ENCODE measurements at regions not wholly inside any gene's neighbourhood (a gene's known extent, or its start where the extent isn't known, plus 50 kb on each side); places are given as distances from the start of the nearest gene placed in this dataset.
A peak's percentile ranks its signal among the peaks of the same experiment; 100 is the strongest.
"Not testable (repeated sequence)": the region's sequence is repeated elsewhere in the genome, so short reads cannot be mapped to it uniquely, and the experiment has no call there.

DNA sequence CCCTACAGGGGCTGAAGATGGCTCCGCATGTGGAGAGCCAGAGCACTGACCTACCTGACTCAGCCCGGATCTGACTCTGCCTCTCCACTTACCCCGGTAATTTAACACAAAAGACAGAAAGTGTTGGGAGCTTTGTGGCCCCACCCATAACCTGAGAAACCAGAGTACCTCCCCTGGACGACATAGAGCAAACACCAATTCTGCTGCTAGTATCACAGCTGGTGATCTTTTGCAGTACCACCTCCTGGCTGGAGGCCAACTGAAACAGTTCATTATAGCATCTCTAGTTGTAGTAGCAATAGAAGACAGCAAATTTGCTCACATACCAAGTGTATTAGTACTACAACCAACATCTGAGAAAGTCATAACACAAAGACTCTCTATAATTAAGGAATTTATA, 443.9 kb downstream of the KLHL4 start:
- peak; percentile 11 for DNase-seq

DNA sequence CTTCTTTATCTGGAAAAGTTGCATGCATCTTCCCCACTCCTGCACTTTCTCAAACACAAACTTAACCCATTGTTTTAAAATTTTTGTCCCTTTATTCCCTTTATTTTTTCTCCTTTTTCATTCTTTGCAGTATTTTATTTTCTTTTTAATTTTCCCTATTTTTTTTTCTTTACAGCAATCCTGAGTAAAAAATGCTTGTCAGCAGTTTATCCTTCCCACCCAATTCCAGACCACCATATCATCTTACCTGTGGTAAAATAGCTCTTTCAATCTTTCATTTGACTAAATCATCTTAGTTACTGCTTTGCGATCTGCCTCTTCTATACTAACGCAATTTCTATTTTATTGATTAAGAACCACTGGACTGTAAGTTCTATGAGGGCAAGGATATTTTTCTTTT, 450.5 kb downstream of the KLHL4 start:
- DNase-seq = no peak

DNA sequence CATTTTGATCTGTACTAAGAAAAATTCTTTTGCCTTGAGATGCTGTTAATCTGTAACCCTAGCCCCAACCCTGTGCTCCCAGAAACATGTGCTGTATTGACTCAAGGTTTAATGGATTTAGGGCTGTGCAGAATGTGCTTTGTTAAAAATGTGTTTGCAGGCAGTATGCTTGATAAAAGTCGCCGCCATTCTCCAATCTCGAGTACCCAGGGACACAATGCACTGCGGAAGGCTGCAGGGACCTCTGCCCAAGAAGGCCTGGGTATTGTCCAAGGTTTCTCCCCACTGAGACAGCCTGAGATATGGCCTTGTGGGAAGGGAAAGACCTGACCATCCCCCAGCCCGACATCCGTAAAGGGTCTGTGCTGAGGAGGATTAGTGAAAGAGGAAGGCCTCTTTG, 454.5 kb downstream of the KLHL4 start:
- DNase-seq = not testable (repeated sequence)

DNA sequence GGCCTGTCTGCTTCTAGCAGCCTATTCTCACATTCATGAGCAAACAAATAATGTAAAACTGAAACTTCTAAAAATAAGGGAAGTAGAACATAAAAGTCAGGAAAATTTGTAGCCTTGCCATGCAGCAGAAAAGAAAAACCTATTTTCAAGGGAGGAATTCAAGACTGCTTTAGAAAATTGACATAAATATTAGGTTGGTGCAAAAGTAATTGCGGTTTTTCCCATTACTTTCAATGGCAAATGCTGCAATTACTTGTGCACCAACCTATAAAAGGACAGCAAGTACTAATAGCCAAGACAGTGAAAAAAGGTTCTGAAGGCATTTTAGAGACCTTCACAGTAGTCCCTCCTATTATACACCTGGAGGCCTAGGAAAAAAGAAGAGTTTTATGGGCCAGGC, 457.8 kb downstream of the KLHL4 start:
- no peak for DNase-seq

DNA sequence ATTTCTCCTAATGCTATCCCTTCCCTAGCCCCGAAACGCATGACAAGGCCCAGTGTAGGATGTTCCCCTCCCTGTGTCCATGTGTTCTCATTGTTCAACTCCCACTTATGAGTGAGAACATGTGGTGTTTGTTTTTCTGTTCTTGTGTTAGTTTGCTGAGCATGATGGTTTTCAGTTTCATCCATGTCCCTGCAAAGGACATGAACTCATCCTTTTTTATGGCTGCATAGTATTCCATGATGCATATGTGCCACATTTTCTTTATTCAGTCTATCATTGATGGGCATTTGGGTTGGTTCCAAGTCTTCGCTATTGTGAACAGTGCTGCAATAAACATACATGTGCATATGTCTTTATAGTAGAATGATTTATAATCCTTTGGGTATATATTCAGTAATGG, 490.3 kb downstream of the KLHL4 start:
- DNase-seq = not testable (repeated sequence)

DNA sequence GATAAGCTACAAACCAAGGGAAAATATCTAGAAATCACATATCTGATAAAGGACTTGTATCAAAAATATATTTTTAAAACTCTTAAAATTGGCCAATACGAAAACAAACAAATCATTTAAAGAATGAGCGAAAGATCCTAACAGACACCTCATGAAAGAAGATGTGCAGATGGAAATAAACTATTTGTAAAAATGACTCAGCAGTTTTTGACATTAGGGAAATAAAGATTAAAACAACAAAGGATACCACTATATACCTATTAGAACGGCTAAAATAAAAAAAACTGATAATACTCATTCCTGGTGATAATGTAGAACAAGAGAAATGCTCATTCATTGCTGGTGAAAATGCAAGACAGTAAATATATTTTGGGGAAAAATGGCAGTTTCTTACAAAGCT, 506.4 kb downstream of the KLHL4 start:
- DNase-seq = no peak

DNA sequence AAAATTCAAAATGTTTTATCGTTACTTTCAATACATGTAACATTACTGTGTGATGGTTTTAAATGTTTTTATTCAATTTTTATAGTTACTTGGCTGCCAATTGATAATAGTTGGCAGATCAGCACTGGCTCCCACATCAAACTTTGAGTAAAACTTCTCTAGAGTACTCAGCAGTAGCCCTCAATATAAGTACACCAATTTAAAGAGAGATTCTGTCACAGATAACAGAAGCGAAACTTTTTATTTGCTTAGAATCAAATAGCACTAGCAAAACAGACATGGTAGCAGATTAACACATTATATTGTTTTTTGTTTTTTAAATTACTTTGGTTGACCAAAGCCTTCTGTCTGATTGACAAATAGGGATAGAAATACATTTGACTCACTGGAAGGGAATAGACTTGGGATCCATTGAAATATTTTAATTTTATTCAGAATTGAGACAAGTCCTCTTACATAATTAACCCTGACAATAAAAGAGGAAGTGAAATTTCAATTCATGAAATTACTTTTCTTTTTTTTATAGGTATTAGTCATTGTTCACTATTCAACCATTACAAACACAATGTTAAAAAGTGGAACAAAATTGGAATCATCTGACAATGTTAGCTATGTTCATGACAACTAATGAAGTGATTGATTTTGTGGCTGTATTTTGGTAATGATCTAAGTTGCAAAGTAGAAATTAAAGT, 554.9 kb downstream of the KLHL4 start:
- no peak for DNase-seq

DNA sequence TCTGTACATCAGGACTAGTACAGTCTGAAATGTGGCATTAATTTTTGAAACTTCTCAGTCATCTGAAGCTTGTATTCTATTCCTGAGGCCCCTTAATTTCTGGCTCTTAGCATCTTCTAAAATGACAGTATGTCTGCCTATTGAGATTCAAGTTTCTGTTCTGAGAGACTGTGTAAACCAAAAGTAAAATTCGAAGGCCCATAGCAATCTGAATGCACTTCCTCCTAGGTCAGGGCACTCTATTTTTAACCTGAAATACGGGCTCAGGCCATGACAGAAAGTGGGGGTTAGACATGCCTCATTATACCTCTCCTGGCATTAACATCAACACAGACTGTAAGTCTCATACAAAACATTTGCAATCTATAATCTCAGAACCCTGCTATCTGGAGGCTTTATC, 584.4 kb downstream of the KLHL4 start:
- DNase-seq = no peak

DNA sequence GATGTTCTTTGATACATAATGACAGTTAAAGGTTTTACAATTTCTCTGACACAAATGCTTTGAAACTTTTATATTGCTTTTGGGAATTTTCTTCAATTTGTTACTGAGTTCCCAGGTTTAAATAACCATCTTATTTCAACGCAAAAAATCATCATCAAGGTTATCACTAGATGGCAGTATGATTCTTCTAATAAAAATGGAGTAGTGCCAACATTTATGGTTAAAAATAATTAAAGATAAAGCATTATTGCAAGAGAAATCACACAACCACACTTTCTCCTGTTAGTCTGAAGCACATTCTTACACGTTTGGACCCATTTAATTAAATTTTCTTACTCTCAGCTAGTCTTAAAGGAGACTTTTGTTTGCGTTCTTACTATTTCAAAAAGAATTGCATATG, 611.3 kb upstream of the CPXCR1 start:
- DNase-seq = no peak

DNA sequence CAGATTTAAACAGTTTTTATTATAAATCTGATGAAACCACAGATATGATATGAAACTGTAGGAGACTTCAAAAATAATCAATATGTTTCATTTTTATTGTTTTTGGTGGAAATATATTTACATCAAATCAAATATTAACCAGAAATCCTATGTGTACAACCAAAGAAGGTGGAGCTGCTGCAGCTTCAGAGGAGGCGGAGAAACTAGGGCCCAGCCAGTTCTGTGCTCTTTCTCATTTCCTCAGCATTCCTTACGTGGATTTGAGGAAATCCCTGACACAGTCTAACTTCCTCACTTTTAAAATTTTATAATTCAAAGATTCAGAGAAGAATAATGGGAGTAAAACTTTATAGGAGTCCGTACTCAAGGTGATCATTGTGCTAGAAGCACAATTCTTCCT, 610.7 kb upstream of the CPXCR1 start:
- no peak for DNase-seq

DNA sequence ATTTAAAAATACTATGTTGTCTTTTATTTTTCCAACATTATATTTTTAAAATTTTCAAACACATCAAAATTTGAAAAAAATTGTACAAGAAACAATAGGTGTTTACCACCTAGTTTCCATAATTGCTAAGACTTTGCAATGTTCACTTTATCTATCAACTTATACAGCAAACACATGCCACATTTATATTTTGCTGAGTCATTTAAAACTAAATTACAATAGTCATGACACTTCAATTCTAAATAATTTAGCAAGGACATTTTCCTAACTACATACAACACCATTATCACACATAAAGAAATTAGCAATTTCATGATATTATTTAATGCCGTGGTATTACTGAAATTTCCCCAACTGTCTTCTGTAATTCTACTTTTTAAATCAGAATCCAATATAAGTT, 600.4 kb upstream of the CPXCR1 start:
- DNase-seq = no peak

DNA sequence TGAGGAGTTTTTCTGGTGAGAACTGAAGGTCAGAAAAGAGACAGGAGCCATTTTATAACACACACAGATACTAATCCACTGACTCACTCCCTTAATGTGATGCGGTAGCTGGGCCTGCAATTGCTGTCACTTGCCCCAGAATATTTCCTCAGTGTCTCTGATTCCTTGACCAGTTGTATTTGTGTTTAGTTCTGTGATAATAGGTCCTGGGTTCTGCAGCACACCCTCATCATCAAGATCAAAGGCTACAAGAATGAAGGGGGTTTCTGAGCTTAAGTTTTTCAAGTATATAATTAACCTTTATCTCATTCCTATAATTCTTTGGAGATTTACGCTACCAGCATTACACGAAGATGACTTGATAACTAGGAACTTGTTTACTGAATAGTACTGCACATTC, 576.5 kb upstream of the CPXCR1 start:
- no peak for DNase-seq

DNA sequence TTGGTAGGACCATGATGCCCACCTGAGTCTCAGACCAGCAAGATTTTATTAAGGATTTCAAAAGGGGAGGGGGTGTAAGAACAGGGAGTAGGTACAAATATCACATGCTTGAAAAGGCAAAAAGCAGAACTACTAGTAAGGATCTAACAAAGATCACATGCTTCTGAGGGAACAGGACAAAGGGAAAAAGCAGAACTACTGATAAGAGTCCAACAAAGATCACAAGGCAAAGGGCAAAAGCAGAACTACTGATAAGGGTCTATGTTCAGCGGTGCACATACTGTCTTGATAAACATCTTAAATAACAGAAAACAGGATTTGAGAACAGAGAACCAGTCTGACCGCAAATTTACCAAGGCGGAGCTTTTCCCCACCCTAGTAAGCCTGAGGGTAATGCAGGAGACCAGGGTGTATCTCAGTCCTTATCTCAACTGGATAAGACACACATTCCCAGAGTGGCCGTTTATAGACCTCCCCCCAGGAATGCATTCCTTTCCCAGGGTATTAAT, 573.0 kb upstream of the CPXCR1 start:
- not testable (repeated sequence) for DNase-seq

DNA sequence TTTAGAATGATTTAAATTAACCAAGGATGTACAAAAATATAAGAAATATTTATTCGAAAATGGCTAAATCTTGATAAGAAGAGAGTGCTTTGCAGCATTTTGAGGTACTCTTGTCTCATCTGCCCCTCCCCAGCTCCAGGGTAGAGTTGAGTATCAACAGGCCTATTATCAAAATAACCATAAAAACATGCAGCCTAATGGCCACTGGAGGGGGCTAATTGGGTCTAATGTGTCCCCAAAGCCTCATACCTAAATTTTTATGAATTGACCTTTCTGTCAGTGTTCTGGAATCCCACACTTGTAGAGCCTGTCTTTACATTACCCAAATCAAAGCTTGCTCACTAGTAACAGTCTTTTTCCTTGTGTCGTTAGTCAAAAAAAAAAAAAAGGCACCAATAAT, 544.9 kb upstream of the CPXCR1 start:
- DNase-seq = no peak

DNA sequence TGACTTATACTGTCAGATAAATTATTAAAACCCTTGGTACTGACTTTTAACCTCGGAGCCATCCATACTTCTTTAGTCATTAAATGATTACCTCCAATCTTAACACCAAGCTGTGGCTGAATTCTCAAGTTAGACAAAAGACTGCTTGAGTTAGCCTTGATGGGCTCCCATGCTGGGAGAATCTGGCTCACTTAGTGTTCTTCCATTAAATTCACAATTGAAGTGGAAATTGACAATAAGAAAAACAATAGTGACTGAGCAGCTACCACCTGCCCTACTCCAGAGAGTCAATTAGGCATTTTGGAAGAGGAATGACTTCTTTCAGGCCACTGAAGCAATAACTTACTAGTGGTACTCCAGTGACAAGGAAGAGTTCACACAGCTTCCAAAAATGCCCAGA, 503.0 kb upstream of the CPXCR1 start:
- DNase-seq = no peak

DNA sequence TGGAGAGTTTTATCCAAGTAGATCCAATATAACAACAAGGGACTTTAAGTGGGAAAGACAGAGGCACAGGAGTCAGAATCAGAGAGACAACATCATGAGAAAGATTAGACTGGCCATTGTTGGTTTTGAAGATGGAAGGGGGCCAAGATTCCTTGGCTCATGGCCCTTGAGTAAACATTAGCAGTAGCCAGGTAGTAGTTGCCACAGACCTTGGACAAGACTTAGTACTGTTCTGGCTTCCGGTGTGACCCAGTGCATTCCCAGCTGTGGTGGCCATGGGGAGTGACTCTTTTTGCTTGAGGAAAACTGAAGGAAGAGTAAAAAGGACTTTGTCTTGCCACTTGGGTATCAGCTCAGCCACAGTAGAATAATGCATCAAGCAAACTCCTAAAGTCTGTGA, 462.2 kb upstream of the CPXCR1 start:
- no peak for DNase-seq

DNA sequence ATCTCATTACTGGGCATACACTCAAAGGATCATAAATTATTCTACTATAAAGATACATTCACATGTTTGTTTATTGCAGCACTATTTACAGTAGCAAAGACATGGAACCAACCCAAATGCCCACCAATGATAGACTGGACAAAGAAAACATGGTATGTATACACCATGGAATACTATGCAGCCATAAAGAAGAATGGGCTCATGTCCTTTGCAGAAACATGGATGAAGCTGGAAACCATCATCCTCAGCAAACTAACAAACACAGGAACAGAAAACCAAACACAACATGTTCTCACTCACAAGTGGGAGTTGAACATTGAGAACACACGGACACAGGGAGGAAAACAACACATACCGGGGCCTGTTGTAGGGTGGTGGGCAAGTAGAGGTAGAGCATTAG, 433.1 kb upstream of the CPXCR1 start:
- not testable (repeated sequence) for DNase-seq

DNA sequence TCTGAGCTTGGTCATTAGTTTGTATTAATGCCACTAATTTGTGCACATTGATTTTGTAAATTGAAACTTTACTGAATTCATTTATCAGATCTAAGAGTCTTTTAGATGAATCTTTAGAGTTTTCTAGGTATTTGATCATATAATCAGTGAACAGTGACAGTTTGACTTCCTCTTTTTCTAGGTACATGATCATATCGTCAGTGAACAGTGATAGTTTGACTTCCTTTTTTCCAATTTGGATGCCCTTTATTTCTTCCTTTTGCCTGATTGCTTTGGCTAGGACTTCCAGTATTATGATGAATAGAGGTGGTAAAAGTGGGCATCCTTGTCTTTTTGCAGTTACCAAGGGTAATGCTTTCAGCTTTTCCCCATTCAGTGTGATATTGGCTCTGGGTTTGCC, 421.4 kb upstream of the CPXCR1 start:
- no peak for DNase-seq

DNA sequence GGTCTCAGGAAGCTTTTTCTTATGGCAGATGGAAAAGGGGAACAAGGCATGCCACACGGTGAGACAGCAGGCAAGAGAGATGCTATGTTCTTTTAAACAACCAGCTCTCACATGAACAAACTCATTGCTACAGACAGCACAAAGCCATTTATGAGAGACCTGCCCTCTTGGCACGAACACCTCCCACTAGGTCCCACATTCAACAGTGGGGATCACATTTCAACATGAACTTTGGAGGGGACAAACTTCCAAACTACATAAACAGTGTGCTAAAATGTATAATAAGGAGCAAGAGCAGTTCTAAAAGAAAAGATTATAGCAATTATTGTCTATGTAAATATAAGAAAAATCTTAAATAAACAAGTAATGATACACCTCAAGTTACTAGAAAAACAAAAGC, 391.8 kb upstream of the CPXCR1 start:
- DNase-seq = no peak

DNA sequence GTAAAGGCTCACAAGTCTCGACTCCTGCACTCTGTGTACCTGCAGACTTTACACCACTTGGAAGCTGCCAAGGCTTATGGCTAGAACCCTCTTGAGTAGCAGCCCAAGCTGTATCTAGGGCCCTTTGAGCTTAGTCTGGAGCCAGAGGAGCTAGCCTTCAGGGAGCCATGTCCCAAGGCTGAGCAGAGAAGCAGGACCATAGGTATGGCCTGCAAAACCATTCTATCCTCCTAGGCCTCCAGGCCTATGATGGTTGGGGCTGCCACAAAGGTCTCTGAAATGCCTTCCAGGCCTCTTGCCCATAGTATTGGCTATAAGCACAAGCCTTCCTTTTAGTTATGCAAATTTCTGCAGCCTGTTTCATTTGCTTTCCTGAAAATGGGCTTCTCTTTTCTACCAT, 380.7 kb upstream of the CPXCR1 start:
- no peak for DNase-seq

DNA sequence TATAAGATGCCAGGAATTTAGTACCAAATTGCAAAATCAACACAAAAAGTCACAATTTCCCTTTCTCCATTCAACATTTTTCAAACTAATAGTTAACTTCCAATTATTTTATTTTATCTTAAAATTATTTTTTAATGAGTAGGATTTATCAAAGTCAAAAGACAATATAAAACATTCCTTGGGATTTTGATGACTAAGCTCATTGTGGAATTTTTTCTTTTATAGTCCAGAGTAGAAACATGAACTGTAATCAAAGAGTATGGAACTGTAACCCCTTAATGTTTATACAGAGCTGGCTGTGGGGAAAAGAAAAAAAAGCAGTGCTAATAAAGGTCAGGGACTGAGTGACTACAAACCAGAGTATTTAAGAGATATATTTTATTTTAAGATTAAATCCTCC, 368.6 kb upstream of the CPXCR1 start:
- DNase-seq = no peak

DNA sequence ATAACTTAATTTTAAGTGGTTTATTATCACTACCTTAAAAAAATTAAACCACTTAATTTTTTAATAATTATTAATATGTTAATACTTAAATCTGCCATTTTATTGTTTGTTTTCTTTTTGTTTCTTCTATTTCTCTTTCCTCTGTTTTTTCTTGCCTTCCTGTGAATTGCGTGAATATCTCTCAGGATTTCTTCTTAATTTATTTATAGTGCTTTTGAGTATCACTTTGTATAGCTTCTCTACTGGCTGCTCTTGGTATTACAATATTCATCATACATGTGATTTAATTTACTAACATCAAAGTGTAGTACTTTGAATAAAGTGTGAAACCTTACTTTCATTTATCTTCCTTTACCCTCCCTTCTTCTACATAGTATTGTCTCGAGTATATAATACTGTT, 349.5 kb upstream of the CPXCR1 start:
- no peak for DNase-seq

DNA sequence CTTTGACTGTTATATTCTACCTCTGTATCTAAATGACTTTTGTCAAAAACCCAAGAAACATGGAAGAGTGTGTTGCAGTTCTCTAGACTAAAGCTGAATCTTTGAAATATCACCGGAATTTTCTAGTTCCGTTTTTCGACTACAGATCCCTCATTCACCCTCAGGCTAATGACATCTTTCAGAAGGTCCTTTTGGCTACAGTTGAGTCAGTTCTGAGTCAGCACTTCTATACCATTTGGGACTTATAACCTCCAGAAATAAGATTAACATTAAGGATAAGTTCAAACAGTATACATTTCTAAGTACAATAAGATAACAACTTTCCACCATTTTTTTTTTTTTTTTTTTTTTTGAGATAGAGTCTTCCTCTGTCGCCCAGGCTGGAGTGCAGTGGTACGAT, 331.0 kb upstream of the CPXCR1 start:
- no peak for DNase-seq

DNA sequence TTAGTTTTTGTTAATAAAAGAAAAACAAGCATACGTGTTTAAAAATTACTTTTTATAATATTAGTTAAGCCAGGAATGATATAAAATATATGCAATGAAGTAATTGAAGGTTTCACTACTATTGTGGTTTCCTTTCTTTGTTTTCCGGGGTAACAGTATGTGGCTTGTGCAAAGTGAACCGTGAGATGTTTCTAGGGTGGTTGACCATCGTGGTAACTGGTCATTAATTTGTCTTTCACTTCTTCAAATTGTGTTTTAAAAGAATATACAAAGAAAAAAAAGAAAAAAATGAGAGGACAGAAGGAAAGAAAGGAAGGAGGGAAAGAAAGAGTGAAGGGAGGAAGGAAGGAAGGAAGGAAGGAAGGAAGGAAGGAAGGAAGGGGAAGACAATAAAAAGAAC, 330.1 kb upstream of the CPXCR1 start:
- no peak for DNase-seq

DNA sequence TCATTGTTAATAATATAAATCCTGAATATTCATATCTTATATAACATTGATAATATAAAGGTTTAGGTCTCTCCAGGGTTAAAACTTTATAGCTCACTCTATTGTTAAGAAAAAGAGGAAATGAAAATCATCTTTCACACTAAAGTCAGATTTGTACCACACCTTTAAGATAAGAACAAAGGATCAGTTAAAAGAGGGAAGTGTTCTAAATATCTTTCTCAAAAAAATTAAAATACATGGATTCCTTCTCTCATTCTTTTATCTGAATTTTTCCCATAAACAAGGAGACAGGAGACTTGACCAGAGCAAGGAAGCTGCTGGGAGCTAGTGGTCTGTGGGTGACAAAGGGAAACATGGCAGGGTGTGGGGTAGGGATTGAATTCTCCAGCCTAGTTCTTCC, 323.0 kb upstream of the CPXCR1 start:
- no peak for DNase-seq

DNA sequence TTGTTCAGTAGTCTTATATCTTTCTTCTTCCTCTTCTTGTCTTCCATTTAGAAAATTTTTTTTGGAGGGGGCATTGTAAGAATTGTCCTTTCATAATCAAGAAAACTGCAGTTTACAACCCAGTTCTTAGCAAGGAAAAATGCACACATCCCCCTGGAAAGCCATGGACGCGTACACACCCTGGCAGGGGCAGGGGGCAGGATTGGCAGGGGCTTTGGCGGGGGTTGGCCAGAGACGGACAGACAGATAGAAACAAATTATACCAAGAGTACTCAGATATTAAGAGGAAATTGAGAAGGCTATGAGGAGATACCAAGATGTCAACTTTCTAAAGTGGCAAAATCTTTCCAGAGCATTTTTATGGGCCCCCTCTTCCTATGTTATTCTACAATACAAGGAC, 322.5 kb upstream of the CPXCR1 start:
- DNase-seq = no peak

Data from DMS153 (cell line).